ENCODE measurements at regions not wholly inside any gene's neighbourhood (a gene's known extent, or its start where the extent isn't known, plus 50 kb on each side); places are given as distances from the start of the nearest gene placed in this dataset.

- POLR2A ChIA-PET = no interaction called here
- peaks cover 2% of the 10 kb centered on the region for H3K27me3 Mint-ChIP-seq
- H3K4me1 Mint-ChIP-seq = no peaks in the 10 kb centered on the region
- CTCF ChIA-PET = no interaction called here
- no peak overlapping the region for H3K4me3 Mint-ChIP-seq
- H3K36me3 Mint-ChIP-seq (ENCODE audit: low read depth) = no peaks in the 10 kb centered on the region
- no peaks in the 10 kb centered on the region for H3K9me3 Mint-ChIP-seq
- no peak overlapping the region for H3K27ac Mint-ChIP-seq
- no peak for DNase-seq
These were observed 71.5 kb upstream of the ARHGAP5 start for GRCh38 chr14:32005628-32006027.

GRCh38 chr14:32006263-32007110 lies 70.6 kb upstream of the ARHGAP5 start:
- CTCF ChIA-PET = no interaction called here
- Mint-ChIP-seq H3K9me3 (no peaks in the 10 kb centered on the region), H3K4me3 (no peak overlapping the region), H3K36me3 (ENCODE audit: low read depth) (no peaks in the 10 kb centered on the region), H3K27me3 (peaks cover 2% of the 10 kb centered on the region), H3K4me1 (no peaks in the 10 kb centered on the region), H3K27ac (no peak overlapping the region)
- no peak for DNase-seq
- POLR2A ChIA-PET = no interaction called here

- H3K27ac Mint-ChIP-seq = no peak overlapping the region
- H3K4me3 Mint-ChIP-seq = no peak overlapping the region
- no peaks in the 10 kb centered on the region for H3K9me3 Mint-ChIP-seq
- no peaks in the 10 kb centered on the region for H3K27me3 Mint-ChIP-seq
- ChIA-PET POLR2A (no interaction called here), CTCF (no interaction called here)
- DNase-seq = no peak
- H3K36me3 Mint-ChIP-seq (ENCODE audit: low read depth) = no peaks in the 10 kb centered on the region
- no peaks in the 10 kb centered on the region for H3K4me1 Mint-ChIP-seq
These were observed 69.2 kb upstream of the ARHGAP5 start for GRCh38 chr14:32007755-32008362.

- ChIA-PET CTCF (no interaction called here), POLR2A (no interaction called here)
- Mint-ChIP-seq H3K4me1 (no peaks in the 10 kb centered on the region), H3K27ac (no peak overlapping the region), H3K36me3 (ENCODE audit: low read depth) (no peaks in the 10 kb centered on the region), H3K27me3 (no peaks in the 10 kb centered on the region), H3K9me3 (no peaks in the 10 kb centered on the region), H3K4me3 (no peak overlapping the region)
- DNase-seq = no peak
These were observed 68.4 kb upstream of the ARHGAP5 start for GRCh38 chr14:32008602-32009193.

GRCh38 chr14:32009221-32009975 lies 67.7 kb upstream of the ARHGAP5 start:
- no peaks in the 10 kb centered on the region for H3K27me3 Mint-ChIP-seq
- ChIA-PET POLR2A (no interaction called here), CTCF (no interaction called here)
- H3K9me3 Mint-ChIP-seq = no peaks in the 10 kb centered on the region
- no peaks in the 10 kb centered on the region for H3K36me3 Mint-ChIP-seq (ENCODE audit: low read depth)
- no peak overlapping the region for H3K4me3 Mint-ChIP-seq
- H3K4me1 Mint-ChIP-seq = no peaks in the 10 kb centered on the region
- H3K27ac Mint-ChIP-seq = no peak overlapping the region
- no peak for DNase-seq

GRCh38 chr14:32009976-32010581 lies 67.0 kb upstream of the ARHGAP5 start:
- H3K4me3 Mint-ChIP-seq = no peak overlapping the region
- H3K36me3 Mint-ChIP-seq (ENCODE audit: low read depth) = no peaks in the 10 kb centered on the region
- H3K9me3 Mint-ChIP-seq = no peaks in the 10 kb centered on the region
- ChIA-PET CTCF (no interaction called here), POLR2A (no interaction called here)
- H3K4me1 Mint-ChIP-seq = no peaks in the 10 kb centered on the region
- no peak for DNase-seq
- H3K27ac Mint-ChIP-seq = no peak overlapping the region
- H3K27me3 Mint-ChIP-seq = no peaks in the 10 kb centered on the region

- ChIA-PET POLR2A (no interaction called here), CTCF (no interaction called here)
- Mint-ChIP-seq H3K27me3 (no peaks in the 10 kb centered on the region), H3K27ac (no peak overlapping the region), H3K36me3 (ENCODE audit: low read depth) (no peaks in the 10 kb centered on the region), H3K4me1 (no peaks in the 10 kb centered on the region), H3K4me3 (no peak overlapping the region), H3K9me3 (no peaks in the 10 kb centered on the region)
- no peak for DNase-seq
These were observed 66.4 kb upstream of the ARHGAP5 start for GRCh38 chr14:32010604-32011125.

GRCh38 chr14:32011225-32011624 lies 65.9 kb upstream of the ARHGAP5 start:
- ChIA-PET CTCF (no interaction called here), POLR2A (no interaction called here)
- DNase-seq = no peak
- no peak overlapping the region for H3K4me3 Mint-ChIP-seq
- H3K27me3 Mint-ChIP-seq = no peaks in the 10 kb centered on the region
- no peaks in the 10 kb centered on the region for H3K9me3 Mint-ChIP-seq
- H3K4me1 Mint-ChIP-seq = no peaks in the 10 kb centered on the region
- no peak overlapping the region for H3K27ac Mint-ChIP-seq
- H3K36me3 Mint-ChIP-seq (ENCODE audit: low read depth) = no peaks in the 10 kb centered on the region

- H3K4me3 Mint-ChIP-seq = no peak overlapping the region
- H3K9me3 Mint-ChIP-seq = no peaks in the 10 kb centered on the region
- no peaks in the 10 kb centered on the region for H3K36me3 Mint-ChIP-seq (ENCODE audit: low read depth)
- no peak for DNase-seq
- ChIA-PET CTCF (no interaction called here), POLR2A (no interaction called here)
- no peak overlapping the region for H3K27ac Mint-ChIP-seq
- no peaks in the 10 kb centered on the region for H3K27me3 Mint-ChIP-seq
- no peaks in the 10 kb centered on the region for H3K4me1 Mint-ChIP-seq
These were observed 65.0 kb upstream of the ARHGAP5 start for GRCh38 chr14:32012062-32012461.

- no peaks in the 10 kb centered on the region for H3K9me3 Mint-ChIP-seq
- H3K27me3 Mint-ChIP-seq = no peaks in the 10 kb centered on the region
- DNase-seq = no peak
- H3K4me1 Mint-ChIP-seq = no peaks in the 10 kb centered on the region
- H3K4me3 Mint-ChIP-seq = no peak overlapping the region
- H3K36me3 Mint-ChIP-seq (ENCODE audit: low read depth) = no peaks in the 10 kb centered on the region
- H3K27ac Mint-ChIP-seq = no peak overlapping the region
- ChIA-PET CTCF (no interaction called here), POLR2A (no interaction called here)
These were observed 64.5 kb upstream of the ARHGAP5 start for GRCh38 chr14:32012571-32012970.

GRCh38 chr14:32013083-32013482 lies 64.0 kb upstream of the ARHGAP5 start:
- Mint-ChIP-seq H3K27ac (no peak overlapping the region), H3K36me3 (ENCODE audit: low read depth) (no peaks in the 10 kb centered on the region), H3K4me3 (no peak overlapping the region), H3K27me3 (no peaks in the 10 kb centered on the region), H3K9me3 (no peaks in the 10 kb centered on the region), H3K4me1 (no peaks in the 10 kb centered on the region)
- ChIA-PET POLR2A (no interaction called here), CTCF (no interaction called here)
- no peak for DNase-seq

GRCh38 chr14:32014057-32014456 lies 63.0 kb upstream of the ARHGAP5 start:
- Mint-ChIP-seq H3K9me3 (no peaks in the 10 kb centered on the region), H3K27ac (no peak overlapping the region), H3K27me3 (no peaks in the 10 kb centered on the region), H3K4me3 (no peak overlapping the region), H3K36me3 (ENCODE audit: low read depth) (no peaks in the 10 kb centered on the region), H3K4me1 (no peaks in the 10 kb centered on the region)
- ChIA-PET POLR2A (no interaction called here), CTCF (no interaction called here)
- no peak for DNase-seq

GRCh38 chr14:32014498-32014897 lies 62.6 kb upstream of the ARHGAP5 start:
- no peaks in the 10 kb centered on the region for H3K27me3 Mint-ChIP-seq
- H3K9me3 Mint-ChIP-seq = no peaks in the 10 kb centered on the region
- CTCF ChIA-PET = no interaction called here
- no peak for DNase-seq
- POLR2A ChIA-PET = no interaction called here
- no peak overlapping the region for H3K27ac Mint-ChIP-seq
- H3K4me3 Mint-ChIP-seq = no peak overlapping the region
- no peaks in the 10 kb centered on the region for H3K4me1 Mint-ChIP-seq
- no peaks in the 10 kb centered on the region for H3K36me3 Mint-ChIP-seq (ENCODE audit: low read depth)
